Liver (tissue), 8 donors: ENCODE measurements at regions not wholly inside any gene's neighbourhood (a gene's known extent, or its start where the extent isn't known, plus 50 kb on each side); places are given as distances from the start of the nearest gene placed in this dataset.

ENCODE experiments used
- DNase-seq: peaks from one replicate; pipeline ENCODE4 v3.0.0-alpha.2; 2017; ENCODE audit warnings: low spot score
- H3K27ac ChIP-seq, 2 donors: one replicate each; pipeline ENCODE4 v1.7.0; 2013; ENCODE audit warnings: inconsistent platforms in 2 of 2, low read length in 2 of 2, control low read depth in 1 of 2, low read depth in 1 of 2, mild to moderate bottlenecking in 1 of 2
- H3K27me3 ChIP-seq, 4 donors: one replicate each; pipeline versions ENCODE4 v1.6.1 to v1.7.0; 2013; ENCODE audit warnings: low read length in 3 of 4, inconsistent platforms in 1 of 4, mild to moderate bottlenecking in 1 of 4, moderate library complexity in 1 of 4; ENCODE audit not compliant: control insufficient read depth in 4 of 4, insufficient read depth in 4 of 4
- H3K36me3 ChIP-seq, 4 donors: one replicate each; pipeline versions ENCODE4 v1.6.1 to v1.7.0; 2013; ENCODE audit warnings: low read length in 3 of 4, mild to moderate bottlenecking in 3 of 4, low read depth in 1 of 4, moderate library complexity in 1 of 4; ENCODE audit not compliant: control insufficient read depth in 4 of 4, insufficient read depth in 3 of 4
- H3K4me1 ChIP-seq, 4 donors: one replicate each; pipeline versions ENCODE4 v1.6.1 to v1.7.0; 2013; ENCODE audit warnings: low read length in 3 of 4, mild to moderate bottlenecking in 3 of 4, moderate library complexity in 1 of 4; ENCODE audit not compliant: control insufficient read depth in 4 of 4, insufficient read depth in 4 of 4
- H3K4me3 ChIP-seq, 3 donors: one replicate each; pipeline versions ENCODE4 v1.6.1 to v1.7.0; 2013; ENCODE audit warnings: low read length in 3 of 3, control low read depth in 1 of 3, low read depth in 1 of 3, mild to moderate bottlenecking in 1 of 3
- H3K9ac ChIP-seq, 2 donors: one replicate each; pipeline ENCODE4 v1.7.0; 2013; ENCODE audit warnings: low read length in 2 of 2, mild to moderate bottlenecking in 2 of 2, moderate library complexity in 2 of 2, control low read depth in 1 of 2, low read depth in 1 of 2
- H3K9me3 ChIP-seq, 4 donors: one replicate each; pipeline versions ENCODE4 v1.6.1 to v1.7.0; 2013; ENCODE audit warnings: low read length in 3 of 4; ENCODE audit not compliant: control insufficient read depth in 4 of 4
- FOXA1 ChIP-seq: IDR thresholded peaks from 2 replicates; pipeline ENCODE4 v1.6.1; 2016; ENCODE audit warnings: antibody characterized with exemption
- FOXA2 ChIP-seq: IDR thresholded peaks from 2 replicates; pipeline ENCODE4 v1.6.1; 2016; ENCODE audit warnings: antibody characterized with exemption
- GABPA ChIP-seq, 2 donors: IDR thresholded peaks in 1 of 2; conservative IDR thresholded peaks in 1 of 2; 2 replicates each; pipeline ENCODE4 v1.6.1; 2016; ENCODE audit warnings: antibody characterized with exemption in 2 of 2, mild to moderate bottlenecking in 1 of 2, moderate library complexity in 1 of 2
- JUND ChIP-seq, 2 donors: IDR thresholded peaks; 2 replicates each; pipeline ENCODE4 v1.6.1; 2016; ENCODE audit warnings: antibody characterized with exemption in 2 of 2
- NR2F2 ChIP-seq: IDR thresholded peaks from 2 replicates; pipeline ENCODE4 v1.6.1; 2016; ENCODE audit warnings: antibody characterized with exemption
- RAD21 ChIP-seq, 2 donors: IDR thresholded peaks; 2 replicates each; pipeline ENCODE4 v1.6.1; 2016; ENCODE audit warnings: antibody characterized with exemption in 2 of 2, mild to moderate bottlenecking in 2 of 2
- RXRA ChIP-seq, 2 donors: IDR thresholded peaks; 2 replicates each; pipeline ENCODE4 v1.6.1; 2017 to 2018; ENCODE audit warnings: antibody characterized with exemption in 2 of 2, mild to moderate bottlenecking in 1 of 2
- SP1 ChIP-seq: IDR thresholded peaks from 2 replicates; pipeline ENCODE4 v1.6.1; 2018; ENCODE audit warnings: antibody characterized with exemption, mild to moderate bottlenecking
- YY1 ChIP-seq: IDR thresholded peaks from 2 replicates; pipeline ENCODE4 v1.6.1; 2016; ENCODE audit warnings: antibody characterized with exemption, mild to moderate bottlenecking
- WGBS: extraction: QIAGEN DNeasy Blood & Tissue Kit; methylation state at CpG from one replicate; pipeline ENCODE4 v1.1.7; 2013; 5-methylcytosine and 5-hydroxymethylcytosine counted together
- TF ChIP-seq, protein P1 (sequence below): IDR thresholded peaks from 2 replicates; pipeline ENCODE4 v1.6.1; 2016; ENCODE audit warnings: antibody characterized with exemption, mild to moderate bottlenecking
- TF ChIP-seq, protein P2 (sequence below): IDR thresholded peaks from 2 replicates; pipeline ENCODE4 v1.6.1; 2016; ENCODE audit warnings: antibody characterized with exemption
- TF ChIP-seq, protein P3 (sequence below): IDR thresholded peaks from 2 replicates; pipeline ENCODE4 v1.6.1; 2016; ENCODE audit warnings: antibody characterized with exemption
- TF ChIP-seq, protein P4 (sequence below): IDR thresholded peaks from 2 replicates; pipeline ENCODE4 v1.6.1; 2016; ENCODE audit warnings: antibody characterized with exemption
- TF ChIP-seq, protein P5 (sequence below): fragments of 150-350 bp; IDR thresholded peaks from 2 replicates; pipeline ENCODE4 v1.5.1; 2017; ENCODE audit warnings: improper control_type of control experiment, low read depth, low read length; ENCODE audit not compliant: missing input control
- donor health status: healthy.
- donor health status: healthy.
- donor health status: healthy.
- donor health status: healthy.
- donor health status: healthy.

DNA sequence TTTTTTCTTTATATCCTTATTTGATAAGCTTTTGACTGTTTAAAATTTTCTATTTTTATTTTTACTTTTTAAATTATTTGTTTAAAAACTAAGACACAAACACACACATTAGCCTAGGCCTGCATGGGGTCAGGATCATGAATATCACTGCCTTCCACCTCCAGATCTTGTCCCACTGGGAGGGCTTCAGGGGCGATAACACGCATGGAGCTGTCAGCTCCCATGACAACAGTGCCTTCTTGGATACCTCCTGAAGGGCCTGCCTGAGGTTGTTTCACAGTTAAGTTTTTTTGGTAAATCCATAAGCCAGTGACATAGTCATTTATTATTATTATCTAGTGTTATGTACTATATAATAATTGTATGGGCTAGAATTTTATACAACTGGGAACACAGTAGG is 85.4 kb upstream of the FAT1 start:
- 98% methylated on average over 2 of the region's 2 CpGs for WGBS
- DNase-seq: no peak
- H3K9me3 ChIP-seq: no peaks in the 10 kb centered on the region
- H3K27me3 ChIP-seq: no peaks in the 10 kb centered on the region
- no peak overlapping the region for H3K4me3 ChIP-seq
- H3K27ac ChIP-seq: no peak overlapping the region
- H3K9ac ChIP-seq: no peak overlapping the region
- H3K4me1 ChIP-seq: peaks cover 0 to 22% (median 12%) of the 10 kb centered on the region in 4 donors
- TF ChIP-seq, protein P1, sequence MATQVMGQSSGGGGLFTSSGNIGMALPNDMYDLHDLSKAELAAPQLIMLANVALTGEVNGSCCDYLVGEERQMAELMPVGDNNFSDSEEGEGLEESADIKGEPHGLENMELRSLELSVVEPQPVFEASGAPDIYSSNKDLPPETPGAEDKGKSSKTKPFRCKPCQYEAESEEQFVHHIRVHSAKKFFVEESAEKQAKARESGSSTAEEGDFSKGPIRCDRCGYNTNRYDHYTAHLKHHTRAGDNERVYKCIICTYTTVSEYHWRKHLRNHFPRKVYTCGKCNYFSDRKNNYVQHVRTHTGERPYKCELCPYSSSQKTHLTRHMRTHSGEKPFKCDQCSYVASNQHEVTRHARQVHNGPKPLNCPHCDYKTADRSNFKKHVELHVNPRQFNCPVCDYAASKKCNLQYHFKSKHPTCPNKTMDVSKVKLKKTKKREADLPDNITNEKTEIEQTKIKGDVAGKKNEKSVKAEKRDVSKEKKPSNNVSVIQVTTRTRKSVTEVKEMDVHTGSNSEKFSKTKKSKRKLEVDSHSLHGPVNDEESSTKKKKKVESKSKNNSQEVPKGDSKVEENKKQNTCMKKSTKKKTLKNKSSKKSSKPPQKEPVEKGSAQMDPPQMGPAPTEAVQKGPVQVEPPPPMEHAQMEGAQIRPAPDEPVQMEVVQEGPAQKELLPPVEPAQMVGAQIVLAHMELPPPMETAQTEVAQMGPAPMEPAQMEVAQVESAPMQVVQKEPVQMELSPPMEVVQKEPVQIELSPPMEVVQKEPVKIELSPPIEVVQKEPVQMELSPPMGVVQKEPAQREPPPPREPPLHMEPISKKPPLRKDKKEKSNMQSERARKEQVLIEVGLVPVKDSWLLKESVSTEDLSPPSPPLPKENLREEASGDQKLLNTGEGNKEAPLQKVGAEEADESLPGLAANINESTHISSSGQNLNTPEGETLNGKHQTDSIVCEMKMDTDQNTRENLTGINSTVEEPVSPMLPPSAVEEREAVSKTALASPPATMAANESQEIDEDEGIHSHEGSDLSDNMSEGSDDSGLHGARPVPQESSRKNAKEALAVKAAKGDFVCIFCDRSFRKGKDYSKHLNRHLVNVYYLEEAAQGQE: no peak
- no peaks in the 10 kb centered on the region for H3K36me3 ChIP-seq

DNA sequence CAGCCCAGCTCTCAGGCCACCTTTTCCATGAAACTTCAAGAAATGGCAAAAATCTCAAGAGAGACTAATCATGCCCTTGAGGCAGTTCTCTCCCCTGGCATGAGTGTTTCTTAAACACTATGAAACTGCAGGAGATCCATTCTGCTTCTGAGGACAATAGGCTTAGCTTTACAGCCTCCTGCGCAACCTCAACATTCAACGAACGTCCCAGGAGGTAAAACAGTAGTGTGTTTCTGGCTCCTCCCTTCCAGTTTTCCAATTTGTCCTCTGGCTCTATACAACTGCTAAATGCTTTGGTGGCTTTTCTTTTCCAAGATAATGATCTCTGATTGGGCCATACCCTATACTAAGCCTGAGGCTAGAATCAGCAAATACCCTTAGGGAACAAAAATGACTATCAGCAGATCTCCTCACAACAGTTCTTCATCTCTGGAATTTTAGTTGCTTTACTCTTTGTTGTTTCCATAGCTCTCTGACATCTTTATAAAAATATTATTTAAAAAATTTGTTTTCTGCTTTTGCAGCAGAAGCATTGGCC is 87.0 kb upstream of the FAT1 start:
- H3K4me3 ChIP-seq: no peak overlapping the region
- 95% methylated on average over 3 of the region's 3 CpGs for WGBS

DNA sequence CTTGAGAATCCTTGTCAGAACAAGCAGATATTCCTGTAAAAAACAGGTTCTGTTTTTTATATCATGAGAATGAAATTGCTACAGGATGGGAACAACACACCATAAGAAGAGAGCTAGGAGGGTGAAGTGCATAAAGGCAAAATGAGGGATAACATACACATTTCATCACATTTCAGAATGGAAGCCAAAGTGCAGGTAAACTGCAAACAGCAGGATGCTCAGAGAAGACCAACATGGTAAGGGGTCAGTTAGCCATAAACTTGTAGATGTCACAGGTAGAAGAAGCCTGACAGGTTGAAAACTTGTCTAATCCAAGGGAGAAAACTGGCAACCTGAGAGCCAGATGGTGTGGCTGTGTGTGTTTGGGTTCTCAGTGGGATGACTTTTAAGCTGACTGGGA is 88.9 kb upstream of the FAT1 start:
- no peaks in the 10 kb centered on the region for H3K9me3 ChIP-seq

More for the DNA sequence above, 87.0 kb upstream of the FAT1 start:
- H3K4me1 ChIP-seq: peaks cover 0 to 16% (median 10%) of the 10 kb centered on the region in 4 donors
- H3K36me3 ChIP-seq: no peaks in the 10 kb centered on the region
- no peak for TF ChIP-seq NR2F2
- H3K27ac ChIP-seq: no peak overlapping the region
- H3K9me3 ChIP-seq: no peaks in the 10 kb centered on the region
- H3K9ac ChIP-seq: no peak overlapping the region
- H3K27me3 ChIP-seq: no peaks in the 10 kb centered on the region
- DNase-seq: no peak

More for the DNA sequence above, 88.9 kb upstream of the FAT1 start:
- TF ChIP-seq, protein P2, sequence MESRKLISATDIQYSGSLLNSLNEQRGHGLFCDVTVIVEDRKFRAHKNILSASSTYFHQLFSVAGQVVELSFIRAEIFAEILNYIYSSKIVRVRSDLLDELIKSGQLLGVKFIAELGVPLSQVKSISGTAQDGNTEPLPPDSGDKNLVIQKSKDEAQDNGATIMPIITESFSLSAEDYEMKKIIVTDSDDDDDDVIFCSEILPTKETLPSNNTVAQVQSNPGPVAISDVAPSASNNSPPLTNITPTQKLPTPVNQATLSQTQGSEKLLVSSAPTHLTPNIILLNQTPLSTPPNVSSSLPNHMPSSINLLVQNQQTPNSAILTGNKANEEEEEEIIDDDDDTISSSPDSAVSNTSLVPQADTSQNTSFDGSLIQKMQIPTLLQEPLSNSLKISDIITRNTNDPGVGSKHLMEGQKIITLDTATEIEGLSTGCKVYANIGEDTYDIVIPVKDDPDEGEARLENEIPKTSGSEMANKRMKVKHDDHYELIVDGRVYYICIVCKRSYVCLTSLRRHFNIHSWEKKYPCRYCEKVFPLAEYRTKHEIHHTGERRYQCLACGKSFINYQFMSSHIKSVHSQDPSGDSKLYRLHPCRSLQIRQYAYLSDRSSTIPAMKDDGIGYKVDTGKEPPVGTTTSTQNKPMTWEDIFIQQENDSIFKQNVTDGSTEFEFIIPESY: no peak
- TF ChIP-seq SP1: no peak
- TF ChIP-seq YY1: no peak
- TF ChIP-seq FOXA1: no peak
- TF ChIP-seq GABPA (IDR thresholded peaks at IDR 0.05 in 1 of 2, conservative IDR thresholded peaks at IDR 0.05 in 1 of 2): no peak
- no peak for TF ChIP-seq RAD21 (IDR thresholded peaks at IDR 0.05)
- no peak for TF ChIP-seq JUND (IDR thresholded peaks at IDR 0.05)
- TF ChIP-seq, protein P3, sequence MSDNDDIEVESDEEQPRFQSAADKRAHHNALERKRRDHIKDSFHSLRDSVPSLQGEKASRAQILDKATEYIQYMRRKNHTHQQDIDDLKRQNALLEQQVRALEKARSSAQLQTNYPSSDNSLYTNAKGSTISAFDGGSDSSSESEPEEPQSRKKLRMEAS: no peak
- TF ChIP-seq, protein P4, sequence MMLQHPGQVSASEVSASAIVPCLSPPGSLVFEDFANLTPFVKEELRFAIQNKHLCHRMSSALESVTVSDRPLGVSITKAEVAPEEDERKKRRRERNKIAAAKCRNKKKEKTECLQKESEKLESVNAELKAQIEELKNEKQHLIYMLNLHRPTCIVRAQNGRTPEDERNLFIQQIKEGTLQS: no peak
- TF ChIP-seq, protein P5, sequence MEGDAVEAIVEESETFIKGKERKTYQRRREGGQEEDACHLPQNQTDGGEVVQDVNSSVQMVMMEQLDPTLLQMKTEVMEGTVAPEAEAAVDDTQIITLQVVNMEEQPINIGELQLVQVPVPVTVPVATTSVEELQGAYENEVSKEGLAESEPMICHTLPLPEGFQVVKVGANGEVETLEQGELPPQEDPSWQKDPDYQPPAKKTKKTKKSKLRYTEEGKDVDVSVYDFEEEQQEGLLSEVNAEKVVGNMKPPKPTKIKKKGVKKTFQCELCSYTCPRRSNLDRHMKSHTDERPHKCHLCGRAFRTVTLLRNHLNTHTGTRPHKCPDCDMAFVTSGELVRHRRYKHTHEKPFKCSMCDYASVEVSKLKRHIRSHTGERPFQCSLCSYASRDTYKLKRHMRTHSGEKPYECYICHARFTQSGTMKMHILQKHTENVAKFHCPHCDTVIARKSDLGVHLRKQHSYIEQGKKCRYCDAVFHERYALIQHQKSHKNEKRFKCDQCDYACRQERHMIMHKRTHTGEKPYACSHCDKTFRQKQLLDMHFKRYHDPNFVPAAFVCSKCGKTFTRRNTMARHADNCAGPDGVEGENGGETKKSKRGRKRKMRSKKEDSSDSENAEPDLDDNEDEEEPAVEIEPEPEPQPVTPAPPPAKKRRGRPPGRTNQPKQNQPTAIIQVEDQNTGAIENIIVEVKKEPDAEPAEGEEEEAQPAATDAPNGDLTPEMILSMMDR: no peak
- TF ChIP-seq NR2F2: no peak
- no peak for TF ChIP-seq FOXA2
- TF ChIP-seq RXRA (IDR thresholded peaks at IDR 0.05): no peak
- Histone ChIP-seq H3K4me1 (peaks cover 0 to 10% (median 5%) of the 10 kb centered on the region in 4 donors), H3K36me3 (no peaks in the 10 kb centered on the region), H3K27ac (no peak overlapping the region), H3K9ac (no peak overlapping the region), H3K27me3 (no peaks in the 10 kb centered on the region), H3K4me3 (no peak overlapping the region)
- no peak for DNase-seq
